ENCODE measurements at regions not wholly inside any gene's neighbourhood (a gene's known extent, or its start where the extent isn't known, plus 50 kb on each side); places are given as distances from the start of the nearest gene placed in this dataset.

DNA sequence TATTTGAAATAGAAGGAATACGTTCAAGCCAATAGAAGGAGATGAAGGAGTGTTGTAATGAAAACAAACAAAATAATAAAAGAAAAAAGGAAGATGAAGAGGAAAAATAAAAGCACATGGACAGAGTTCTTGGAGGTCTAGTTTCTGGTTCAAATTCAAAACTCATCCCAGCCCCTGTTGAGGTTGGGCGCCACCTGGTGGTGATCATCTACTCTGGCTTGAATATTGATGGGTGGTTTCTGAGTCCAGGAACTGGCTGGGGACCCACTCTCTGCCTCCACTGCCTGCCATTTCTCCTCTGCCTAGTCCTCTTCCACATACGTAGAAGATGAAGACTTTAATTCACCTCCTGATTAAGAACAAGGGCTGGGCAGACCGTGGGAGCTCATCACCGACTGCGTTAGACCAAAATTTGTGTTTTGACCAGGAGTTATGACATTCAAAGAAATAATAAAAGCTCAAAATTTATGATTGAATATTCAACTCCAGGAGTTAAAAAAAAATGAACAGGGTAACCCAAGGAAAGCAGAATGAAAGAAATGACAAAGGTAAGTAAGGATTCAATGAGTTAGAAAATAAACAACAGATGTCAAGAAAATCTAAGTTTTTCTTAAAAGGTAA, 99.0 kb upstream of the SLC1A3 start:
- peak; percentile 57 for DNase-seq
- Histone ChIP-seq H4K5ac (ENCODE audit: low read depth, low read length) (no peak overlapping the region), H3K36me3 (ENCODE audit: control insufficient read depth, insufficient read depth, low read length) (no peaks in the 10 kb centered on the region), H4K91ac (ENCODE audit: insufficient read depth, low read depth, low read length) (no peak overlapping the region), H3K14ac (replicated peaks; ENCODE audit: low read depth, low read length) (no peak overlapping the region), H3K27me3 (ENCODE audit: control insufficient read depth, insufficient read depth, low read length) (peaks cover 5% of the 10 kb centered on the region; the same call in 1 of the 2 replicates), H2AK9ac (replicated peaks; ENCODE audit: low read depth, low read length, poor library complexity) (no peak overlapping the region), H3K27ac (ENCODE audit: insufficient read depth, low read length) (no peak overlapping the region), H2AK5ac (ENCODE audit: low read depth, low read length) (no peak overlapping the region), H3K4me2 (ENCODE audit: low read depth, low read length) (no peak overlapping the region), H2BK15ac (ENCODE audit: low read depth, low read length) (no peak overlapping the region), H3K4ac (ENCODE audit: low read depth, low read length) (no peak overlapping the region), H3K4me3 (ENCODE audit: insufficient read depth, low read depth, low read length) (no peak overlapping the region), H3K79me1 (ENCODE audit: low read depth in 1 of 2, low read length in 2 of 2) (no peaks in the 10 kb centered on the region), H3K56ac (ENCODE audit: extremely low read depth, insufficient read depth, low read length) (no peak overlapping the region), H3K23ac (ENCODE audit: low read depth, low read length) (no peak overlapping the region), H2BK5ac (ENCODE audit: low read depth, low read length, poor library complexity, severe bottlenecking) (no peak overlapping the region), H3K9me3 (ENCODE audit: control insufficient read depth, insufficient read depth, low read length) (no peaks in the 10 kb centered on the region), H2BK20ac (ENCODE audit: low read depth, low read length) (no peak overlapping the region), H3K4me1 (ENCODE audit: control insufficient read depth, insufficient read depth, low read length) (peaks cover 3% of the 10 kb centered on the region; the same call in 1 of the 2 replicates), H2AFZ (replicated peaks; ENCODE audit: low read length, poor library complexity) (no peak overlapping the region), H3K18ac (ENCODE audit: low read depth, low read length) (no peak overlapping the region), H3K9ac (ENCODE audit: low read depth, low read length) (no peak overlapping the region), H2BK120ac (ENCODE audit: low read depth, low read length) (no peak overlapping the region), H4K20me1 (ENCODE audit: insufficient read depth, low read length) (no peaks in the 10 kb centered on the region), H3K9me1 (ENCODE audit: insufficient read depth, low read length) (no peaks in the 10 kb centered on the region), H4K8ac (ENCODE audit: low read depth in 2 of 2, low read length in 2 of 2) (no peak overlapping the region)
- ChIA-PET CTCF (interaction anchor here (0.6 to 1.9 kb wide), 4 partner anchors 63 to 186 kb away, joined by 3 to 14 read pairs (median 4); no protein-coding TSS in a partner anchor), POLR2A (ENCODE audit: unreplicated experiment) (no interaction called here)
- no TSS peak for BruUV-seq (replicated peaks)
- TF ChIP-seq, protein P1, sequence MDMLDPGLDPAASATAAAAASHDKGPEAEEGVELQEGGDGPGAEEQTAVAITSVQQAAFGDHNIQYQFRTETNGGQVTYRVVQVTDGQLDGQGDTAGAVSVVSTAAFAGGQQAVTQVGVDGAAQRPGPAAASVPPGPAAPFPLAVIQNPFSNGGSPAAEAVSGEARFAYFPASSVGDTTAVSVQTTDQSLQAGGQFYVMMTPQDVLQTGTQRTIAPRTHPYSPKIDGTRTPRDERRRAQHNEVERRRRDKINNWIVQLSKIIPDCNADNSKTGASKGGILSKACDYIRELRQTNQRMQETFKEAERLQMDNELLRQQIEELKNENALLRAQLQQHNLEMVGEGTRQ (IDR thresholded peaks at IDR 0.05; ENCODE audit: low read depth, low read length), result no peak
- no peak for TF ChIP-seq MAZ (IDR thresholded peaks at IDR 0.05; ENCODE audit: borderline replicate concordance, low read depth, low read length)
- TF ChIP-seq MAFK (IDR thresholded peaks at IDR 0.05; ENCODE audit: low read depth, low read length), result no peak
- peak; percentile 78 for TF ChIP-seq SMC3 (IDR thresholded peaks at IDR 0.05; ENCODE audit: low read depth, low read length)
- TF ChIP-seq, protein P2, sequence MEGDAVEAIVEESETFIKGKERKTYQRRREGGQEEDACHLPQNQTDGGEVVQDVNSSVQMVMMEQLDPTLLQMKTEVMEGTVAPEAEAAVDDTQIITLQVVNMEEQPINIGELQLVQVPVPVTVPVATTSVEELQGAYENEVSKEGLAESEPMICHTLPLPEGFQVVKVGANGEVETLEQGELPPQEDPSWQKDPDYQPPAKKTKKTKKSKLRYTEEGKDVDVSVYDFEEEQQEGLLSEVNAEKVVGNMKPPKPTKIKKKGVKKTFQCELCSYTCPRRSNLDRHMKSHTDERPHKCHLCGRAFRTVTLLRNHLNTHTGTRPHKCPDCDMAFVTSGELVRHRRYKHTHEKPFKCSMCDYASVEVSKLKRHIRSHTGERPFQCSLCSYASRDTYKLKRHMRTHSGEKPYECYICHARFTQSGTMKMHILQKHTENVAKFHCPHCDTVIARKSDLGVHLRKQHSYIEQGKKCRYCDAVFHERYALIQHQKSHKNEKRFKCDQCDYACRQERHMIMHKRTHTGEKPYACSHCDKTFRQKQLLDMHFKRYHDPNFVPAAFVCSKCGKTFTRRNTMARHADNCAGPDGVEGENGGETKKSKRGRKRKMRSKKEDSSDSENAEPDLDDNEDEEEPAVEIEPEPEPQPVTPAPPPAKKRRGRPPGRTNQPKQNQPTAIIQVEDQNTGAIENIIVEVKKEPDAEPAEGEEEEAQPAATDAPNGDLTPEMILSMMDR (conservative IDR thresholded peaks at IDR 0.05; ENCODE audit: low read depth, low read length), result peak; percentile 78
- peak; percentile 64 for TF ChIP-seq RAD21 (IDR thresholded peaks at IDR 0.05; ENCODE audit: low read length)
- TF ChIP-seq CEBPB (IDR thresholded peaks at IDR 0.05; ENCODE audit: low read depth, low read length), result no peak
- TF ChIP-seq RFX5 (IDR thresholded peaks at IDR 0.05; ENCODE audit: low read depth, low read length), result no peak
- TF ChIP-seq FOS (IDR thresholded peaks at IDR 0.05; ENCODE audit: low read depth, low read length), result no peak
- WGBS, 2 experiments (ENCODE audit: extremely low coverage in 2 of 2, insufficient read length in 1 of 2), result no CpG with 5 or more reads among the region's 6 CpGs
- intact Hi-C loops (cut with micrococcal nuclease), result loop anchor here (1.0 to 10.0 kb wide), 4 partner anchors 93 to 543 kb away; no protein-coding TSS in a partner anchor
- in situ Hi-C loops (cut with MboI; ENCODE audit: low sequenced_read_pairs), result loop anchor here (10.0 kb wide), 2 partner anchors 93 to 187 kb away; no protein-coding TSS in a partner anchor
- ATAC-seq (ENCODE audit: low read depth), result peak; percentile 68; the same call in 1 of the 2 replicates
- dilution Hi-C loops (cut with HindIII; ENCODE audit: low sequenced_read_pairs, unreplicated experiment), result no loop called here

Data from IMR-90 (cell line).